K562 (cell line): ENCODE measurements at regions not wholly inside any gene's neighbourhood (a gene's known extent, or its start where the extent isn't known, plus 50 kb on each side); places are given as distances from the start of the nearest gene placed in this dataset.

Experiments
- ATAC-seq: fragments of 200-7000 bp; cut with Tn5 transposase; 3 replicates; pipeline ENCODE4 v1.9.1; 2020; ENCODE audit warnings: moderate library complexity
- BruUV-seq: library from RNA; stranded (reverse); fragments of 400-500 nt; replicated peaks from 2 replicates; lab custom pipeline; 2021; lab: Mats Ljungman, UMichigan
- CTCF ChIA-PET: fragments of 300-600 bp; formaldehyde crosslinking; extraction: SDS; loops from one replicate; lab custom pipeline; 2021; ENCODE audit warnings: low intra/inter-chr PET ratio; lab: Yijun Ruan, JAX
- POLR2A ChIA-PET: fragments of 300-600, 350-650 bp; sonication (Branson Sonifier 250); formaldehyde crosslinking; extraction: SDS; loops from one replicate; lab custom pipeline; 2021; ENCODE audit warnings: antibody characterized with exemption, inconsistent platforms; lab: Yijun Ruan, JAX
- DNase-seq, 4 experiments: peaks; one replicate each; pipeline versions ENCODE4 v3.0.0 to v3.0.0-alpha.2; 2011 to 2018; ENCODE audit warnings: low spot score in 3 of 4, mixed read lengths in 3 of 4; ENCODE audit errors: extremely low read depth in 1 of 4
- FAIRE-seq: peaks from 2 replicates; lab custom pipeline; 2011; peaks lifted over from hg19 to GRCh38; lab: Jason Lieb, UNC
- H2AFZ ChIP-seq: 2 replicates; pipeline ENCODE4 v1.6.0; 2011; ENCODE audit warnings: low read depth, low read length, control low read depth, inconsistent platforms
- H3K27ac ChIP-seq: fragments of 200-600 bp; 3 replicates; pipeline ENCODE4 v1.8.0; 2011; ENCODE audit warnings: low read depth, mild to moderate bottlenecking, control low read depth, inconsistent platforms, low read length, moderate library complexity, mixed read lengths; ENCODE audit errors: extremely low read depth
- H3K27me3 ChIP-seq, 2 experiments: fragments of 300-600 bp in 1 of 2; 2 replicates in 1 of 2; 3 replicates in 1 of 2; pipeline versions ENCODE4 v1.6.0 to v1.8.0; 2011; ENCODE audit warnings: inconsistent platforms in 2 of 2, low read length in 2 of 2, mild to moderate bottlenecking in 1 of 2, mixed read lengths in 1 of 2, moderate library complexity in 1 of 2; ENCODE audit not compliant: control insufficient read depth in 2 of 2, insufficient read depth in 2 of 2
- H3K36me3 ChIP-seq: fragments of 300-600 bp; 3 replicates; pipeline ENCODE4 v1.8.0; 2011; ENCODE audit warnings: mild to moderate bottlenecking, low read length, inconsistent platforms; ENCODE audit not compliant: control insufficient read depth, insufficient read depth
- H3K4me1 ChIP-seq, 2 experiments: fragments of 200-600 bp in 1 of 2; replicated peaks in 1 of 2; 2 replicates in 1 of 2; 3 replicates in 1 of 2; pipeline versions ENCODE4 v1.5.1 to v1.8.0; 2011; ENCODE audit warnings: inconsistent platforms in 2 of 2, low read length in 2 of 2, mild to moderate bottlenecking in 1 of 2, mixed read lengths in 1 of 2, moderate library complexity in 1 of 2; ENCODE audit not compliant: control insufficient read depth in 2 of 2, insufficient read depth in 2 of 2
- H3K4me2 ChIP-seq: 2 replicates; pipeline ENCODE4 v1.6.1; 2011; ENCODE audit warnings: low read length, control low read depth, inconsistent platforms, mixed read lengths; ENCODE audit not compliant: insufficient read depth
- H3K4me3 ChIP-seq: fragments of 200-600 bp; sonication (generic), shearing (Covaris generic); 2 replicates; pipeline ENCODE4 v1.5.1; 2016; ENCODE audit warnings: control low read depth, inconsistent platforms
- H3K79me2 ChIP-seq: fragments of 200-600 bp; 3 replicates; pipeline ENCODE4 v1.8.0; 2011; ENCODE audit warnings: low read length, inconsistent platforms; ENCODE audit not compliant: control insufficient read depth, insufficient read depth
- H3K9ac ChIP-seq, 2 experiments: 2 replicates each; pipeline versions ENCODE4 v1.6.0 to v1.6.1; 2011; ENCODE audit warnings: low read depth in 2 of 2, low read length in 2 of 2, control low read depth in 1 of 2, inconsistent platforms in 1 of 2, mild to moderate bottlenecking in 1 of 2, mixed read lengths in 1 of 2; ENCODE audit not compliant: insufficient read depth in 1 of 2
- H3K9me1 ChIP-seq: one replicate; pipeline ENCODE4 v1.6.0; 2011; ENCODE audit warnings: inconsistent platforms, mild to moderate bottlenecking, low read length, moderate library complexity; ENCODE audit not compliant: control insufficient read depth, insufficient read depth
- H3K9me3 ChIP-seq: replicated peaks from 2 replicates; pipeline ENCODE4 v1.5.1; 2011; ENCODE audit warnings: low read depth, low read length, inconsistent platforms; ENCODE audit not compliant: control insufficient read depth, insufficient read depth
- H4K20me1 ChIP-seq: replicated peaks from 2 replicates; pipeline ENCODE4 v1.6.1; 2011; ENCODE audit warnings: low read length, inconsistent platforms, mixed read lengths; ENCODE audit not compliant: control insufficient read depth, insufficient read depth
- CBX5 ChIP-seq: IDR thresholded peaks from 2 replicates; pipeline ENCODE4 v1.6.1; 2014; ENCODE audit warnings: low read depth, borderline replicate concordance
- COPS2 ChIP-seq: fragments of 450-650 bp; conservative IDR thresholded peaks from 2 replicates; pipeline ENCODE4 v1.6.1; 2016; ENCODE audit warnings: mild to moderate bottlenecking, moderate library complexity
- E2F3 ChIP-seq: fragments of 250-450 bp; sonication (Bioruptor Pico); IDR thresholded peaks from 2 replicates; pipeline ENCODE4 v1.4.0; 2020; ENCODE audit warnings: mild to moderate bottlenecking
- ESRRB ChIP-seq: fragments of 250-450 bp; sonication (Bioruptor Pico); IDR thresholded peaks from 2 replicates; pipeline ENCODE4 v1.5.0; 2020; ENCODE audit warnings: mild to moderate bottlenecking, moderate library complexity, borderline replicate concordance
- MCM2 ChIP-seq: fragments of 450-650 bp; IDR thresholded peaks from 2 replicates; pipeline ENCODE4 v1.6.1; 2017; ENCODE audit warnings: low read depth, mild to moderate bottlenecking
- MXD1 ChIP-seq: fragments of 250-450 bp; sonication (Bioruptor Pico); IDR thresholded peaks from 2 replicates; pipeline ENCODE4 v1.8.0; 2021; ENCODE audit warnings: borderline replicate concordance, mild to moderate bottlenecking, moderate library complexity; ENCODE audit not compliant: poor library complexity, severe bottlenecking
- PTRF ChIP-seq: fragments of 450-650 bp; IDR thresholded peaks from 2 replicates; pipeline ENCODE4 v1.6.1; 2016; ENCODE audit warnings: mild to moderate bottlenecking, missing genetic modification characterization, missing compliant biosample characterization
- RREB1 ChIP-seq: fragments of 250-450 bp; sonication (Bioruptor Pico); IDR thresholded peaks from 2 replicates; pipeline ENCODE4 v1.4.0; 2020
- RUNX1 ChIP-seq: sonication (generic); IDR thresholded peaks from 2 replicates; pipeline ENCODE4 v1.6.1; 2016; ENCODE audit warnings: antibody characterized with exemption, low read depth
- WGBS: fragments of 100-300 bp; shearing (Covaris generic); methylation state at CpG from one replicate; pipeline ENCODE4 v1.1.6; 2016; ENCODE audit warnings: low coverage, mixed read lengths; ENCODE audit not compliant: insufficient coverage; ENCODE audit errors: missing lambda C conversion rate; 5-methylcytosine and 5-hydroxymethylcytosine counted together
- in situ Hi-C: fragments of 300-500 bp; cut with MboI; formaldehyde crosslinking; loops from 4 replicates; pipeline ENCODE4 v1.15.0; 2018; ENCODE audit warnings: inconsistent platforms, mixed read lengths
- intact Hi-C: fragments of 100-400 bp; cut with micrococcal nuclease; formaldehyde crosslinking; loops from 2 replicates; pipeline ENCODE4 v1.14.2; 2022

- H3K4me3 ChIP-seq, result no peak overlapping the region
- no peak overlapping the region for H3K9ac ChIP-seq
- no peaks in the 10 kb centered on the region for H3K9me1 ChIP-seq
- FAIRE-seq (no peak), ATAC-seq (no peak), DNase-seq (no peak)
- H3K27me3 ChIP-seq, result peaks cover 0 to 6% of the 10 kb centered on the region in 2 experiments; a peak in 4 of 5 replicates
- ChIA-PET CTCF (no interaction called here), POLR2A (no interaction called here)
- H3K79me2 ChIP-seq, result no peaks in the 10 kb centered on the region
- H2AFZ ChIP-seq, result no peak overlapping the region
- H4K20me1 ChIP-seq, result no peaks in the 10 kb centered on the region
- H3K36me3 ChIP-seq, result no peaks in the 10 kb centered on the region
- intact Hi-C loops (no loop called here), in situ Hi-C loops (no loop called here)
- no TSS peak for BruUV-seq
- H3K4me2 ChIP-seq, result no peak overlapping the region
- TF ChIP-seq CBX5, result no peak
- no peak for TF ChIP-seq ESRRB (CRISPR knock-in tag)
- no peak for TF ChIP-seq PTRF
- TF ChIP-seq COPS2, result no peak
- TF ChIP-seq RUNX1, result no peak
- no peak overlapping the region for H3K27ac ChIP-seq
- peaks cover 0 to 62% of the 10 kb centered on the region in 2 experiments; a peak in 3 of 5 replicates for H3K4me1 ChIP-seq
- no peaks in the 10 kb centered on the region for H3K9me3 ChIP-seq
- WGBS, result 45% methylated on average over 21 of the region's 29 CpGs
Observed at GRCh38 chr9:136599811-136600660, 54.2 kb upstream of the NOTCH1 start.

- POLR2A ChIA-PET, result no interaction called here
- WGBS, result 28% methylated on average over 6 of the region's 18 CpGs
- H3K4me2 ChIP-seq, result no peak overlapping the region
- no peak overlapping the region; a peak in 2 of 4 replicates for H3K9ac ChIP-seq
- FAIRE-seq, result no peak
- H3K36me3 ChIP-seq, result no peaks in the 10 kb centered on the region
- H3K27me3 ChIP-seq, result peaks cover 7 to 15% of the 10 kb centered on the region in 2 experiments
- intact Hi-C loops, result no loop called here
- ATAC-seq, result no peak
- in situ Hi-C loops, result no loop called here
- H3K27ac ChIP-seq, result no peak overlapping the region
- H3K4me3 ChIP-seq, result no peak overlapping the region
- no peaks in the 10 kb centered on the region for H4K20me1 ChIP-seq
- no TSS peak for BruUV-seq
- peaks cover 0 to 53% of the 10 kb centered on the region in 2 experiments; a peak in 3 of 5 replicates for H3K4me1 ChIP-seq
- no peak for DNase-seq
- 0 out of 2 replicates have a peak, but pooled peaks cover 3% of the 10 kb centered on the region for H3K9me3 ChIP-seq
- CTCF ChIA-PET, result no interaction called here
- no peak overlapping the region for H2AFZ ChIP-seq
- no peaks in the 10 kb centered on the region for H3K79me2 ChIP-seq
- H3K9me1 ChIP-seq, result no peaks in the 10 kb centered on the region
- TF ChIP-seq RREB1 (CRISPR knock-in tag), result no peak
- TF ChIP-seq MXD1 (CRISPR knock-in tag), result no peak
- TF ChIP-seq MCM2, result no peak
- no peak for TF ChIP-seq E2F3 (CRISPR knock-in tag)
Observed at GRCh38 chr9:136599074-136599531, 53.3 kb upstream of the NOTCH1 start.
